ENCODE measurements at regions not wholly inside any gene's neighbourhood (a gene's known extent, or its start where the extent isn't known, plus 50 kb on each side); places are given as distances from the start of the nearest gene placed in this dataset.

DNA sequence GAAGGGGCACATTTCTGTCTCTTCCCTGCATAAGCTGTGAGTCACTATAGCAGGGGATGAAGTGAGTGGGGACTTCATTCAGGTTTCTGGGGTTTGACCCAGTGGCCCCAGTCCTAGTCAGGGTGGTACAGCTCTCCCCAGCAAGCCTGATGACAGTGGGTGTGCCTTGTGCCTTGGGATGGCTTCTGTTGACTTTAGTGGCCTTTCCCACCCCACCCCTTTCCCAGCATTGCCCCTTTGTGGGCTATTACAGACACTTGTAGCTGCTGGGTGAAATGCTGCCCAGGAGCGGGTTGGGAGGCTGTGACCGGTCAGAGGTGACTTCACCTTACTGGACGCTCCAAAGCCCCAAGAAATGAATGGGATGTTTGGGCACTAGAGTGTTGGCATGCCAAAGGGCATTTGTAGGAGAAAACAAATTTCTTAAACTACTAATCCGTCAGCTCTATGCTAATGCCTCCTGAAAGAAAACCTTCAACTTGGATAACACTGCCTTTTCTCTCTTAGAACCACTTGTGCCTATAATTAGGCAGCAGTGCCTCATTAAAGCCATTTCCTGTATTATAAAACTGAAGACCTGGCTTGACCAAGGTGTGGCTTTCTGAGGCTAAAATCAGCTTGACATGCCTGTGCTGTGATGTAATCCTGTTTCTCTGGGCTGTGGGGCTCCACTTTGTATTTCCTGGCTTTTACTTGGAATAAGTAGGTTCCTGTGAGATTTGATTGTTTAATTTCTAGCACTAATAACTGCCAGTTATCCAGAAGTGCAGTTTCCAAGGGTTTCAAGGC lies 119.0 kb upstream of the SLC25A48 start:
- no peak overlapping the region for H3K27ac Mint-ChIP-seq
- no peak overlapping the region for H3K4me3 Mint-ChIP-seq
- intact Hi-C loops (cut with micrococcal nuclease) = no loop called here
- H3K9me3 Mint-ChIP-seq = no peaks in the 10 kb centered on the region
- H3K4me1 Mint-ChIP-seq (ENCODE audit: low read depth) = no peaks in the 10 kb centered on the region
- peaks cover 5% of the 10 kb centered on the region for H3K27me3 Mint-ChIP-seq
- no peaks in the 10 kb centered on the region for H3K36me3 Mint-ChIP-seq (ENCODE audit: low read depth)

- no peaks in the 10 kb centered on the region for H3K4me1 Mint-ChIP-seq (ENCODE audit: low read depth)
- H3K36me3 Mint-ChIP-seq (ENCODE audit: low read depth) = no peaks in the 10 kb centered on the region
- intact Hi-C loops (cut with micrococcal nuclease) = no loop called here
- H3K27ac Mint-ChIP-seq = no peak overlapping the region
- no peaks in the 10 kb centered on the region for H3K9me3 Mint-ChIP-seq
- no peak overlapping the region for H3K4me3 Mint-ChIP-seq
- H3K27me3 Mint-ChIP-seq = peaks cover 5% of the 10 kb centered on the region
Measured at GRCh38 chr5:135714126-135714894, 120.2 kb upstream of the SLC25A48 start.

DNA sequence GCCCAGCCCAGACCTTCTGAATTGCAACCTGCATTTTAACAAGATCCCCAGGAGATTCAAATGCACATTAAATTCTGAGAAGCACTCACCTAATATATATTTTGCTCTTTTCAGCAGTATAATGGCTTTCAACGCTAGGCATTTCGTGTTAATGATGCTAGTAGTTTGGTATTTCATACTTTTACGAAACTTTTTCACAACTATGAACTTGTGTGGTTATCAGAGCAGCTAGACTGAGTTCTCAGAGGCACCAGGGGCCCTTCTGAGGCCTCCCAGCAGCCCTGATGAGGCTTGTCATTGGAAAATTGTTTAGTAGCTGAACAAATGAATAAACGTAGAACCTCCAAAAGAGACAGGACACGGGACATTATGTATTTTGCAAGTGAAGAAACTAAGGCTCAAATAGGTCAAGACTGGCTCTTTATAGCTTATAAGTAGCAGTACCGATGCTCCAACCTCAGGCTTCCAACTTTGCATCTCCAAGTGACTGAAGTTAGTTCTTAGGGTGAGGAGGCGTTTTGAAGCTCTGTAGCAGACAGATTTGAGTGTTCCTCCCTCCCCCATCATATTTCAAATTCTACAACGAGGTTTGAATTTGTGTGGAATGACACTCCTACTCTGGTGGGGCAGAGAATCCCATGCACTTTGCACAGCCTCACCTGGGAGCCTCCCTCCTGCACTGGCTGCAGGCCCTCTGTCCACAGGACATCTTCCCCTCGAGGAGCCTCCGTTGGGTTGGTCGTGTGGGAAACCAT lies 121.1 kb upstream of the SLC25A48 start:
- intact Hi-C loops (cut with micrococcal nuclease) = no loop called here
- Mint-ChIP-seq H3K27me3 (peaks cover 3% of the 10 kb centered on the region), H3K9me3 (no peaks in the 10 kb centered on the region)

GRCh38 chr5:135711911-135712310 lies 122.6 kb upstream of the SLC25A48 start:
- Mint-ChIP-seq H3K4me1 (ENCODE audit: low read depth) (no peaks in the 10 kb centered on the region), H3K36me3 (ENCODE audit: low read depth) (no peaks in the 10 kb centered on the region), H3K9me3 (no peaks in the 10 kb centered on the region), H3K4me3 (no peak overlapping the region), H3K27me3 (peaks cover 3% of the 10 kb centered on the region), H3K27ac (no peak overlapping the region)
- intact Hi-C loops (cut with micrococcal nuclease) = no loop called here

More for the DNA sequence above, 121.1 kb upstream of the SLC25A48 start:
- H3K4me3 Mint-ChIP-seq = no peak overlapping the region
- H3K27ac Mint-ChIP-seq = no peak overlapping the region
- H3K36me3 Mint-ChIP-seq (ENCODE audit: low read depth) = no peaks in the 10 kb centered on the region
- H3K4me1 Mint-ChIP-seq (ENCODE audit: low read depth) = no peaks in the 10 kb centered on the region

DNA sequence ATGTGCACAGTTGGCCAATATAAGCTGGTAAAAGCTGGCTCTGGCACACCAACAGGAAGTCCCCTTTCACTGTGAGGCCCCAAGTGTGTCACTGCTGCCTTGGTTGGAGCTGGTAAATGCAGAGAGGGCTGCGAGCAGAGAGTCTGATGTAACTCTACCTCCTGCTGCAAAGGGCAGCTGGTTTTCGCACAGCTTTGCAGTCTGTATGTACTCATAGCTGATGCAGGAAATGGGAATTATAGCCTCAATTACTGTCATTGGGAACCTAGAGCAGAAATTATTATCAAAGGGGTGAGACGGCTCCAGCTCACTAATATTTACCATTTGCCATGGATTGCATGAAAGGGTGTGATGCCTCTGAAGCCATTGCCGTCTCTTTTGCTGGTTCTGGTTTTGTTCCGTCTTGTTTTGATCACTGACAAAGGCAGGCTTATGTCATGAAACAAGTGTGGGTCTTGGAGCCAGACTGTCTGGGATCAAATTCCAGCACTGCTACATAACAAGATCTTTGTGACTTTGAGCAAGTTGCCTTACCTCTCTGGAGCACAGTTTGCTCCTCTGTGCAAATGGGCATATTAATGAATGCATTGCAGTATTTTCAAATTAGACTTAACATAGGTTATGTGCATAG lies 124.3 kb upstream of the SLC25A48 start:
- intact Hi-C loops (cut with micrococcal nuclease) = no loop called here
- H3K4me1 Mint-ChIP-seq (ENCODE audit: low read depth) = no peaks in the 10 kb centered on the region
- no peaks in the 10 kb centered on the region for H3K36me3 Mint-ChIP-seq (ENCODE audit: low read depth)
- H3K4me3 Mint-ChIP-seq = no peak overlapping the region
- H3K9me3 Mint-ChIP-seq = no peaks in the 10 kb centered on the region
- H3K27ac Mint-ChIP-seq = no peak overlapping the region
- H3K27me3 Mint-ChIP-seq = peaks cover 3% of the 10 kb centered on the region

- no peaks in the 10 kb centered on the region for H3K4me1 Mint-ChIP-seq (ENCODE audit: low read depth)
- no peak overlapping the region for H3K4me3 Mint-ChIP-seq
- no peaks in the 10 kb centered on the region for H3K27me3 Mint-ChIP-seq
- H3K27ac Mint-ChIP-seq = no peak overlapping the region
- intact Hi-C loops (cut with micrococcal nuclease) = no loop called here
- H3K36me3 Mint-ChIP-seq (ENCODE audit: low read depth) = no peaks in the 10 kb centered on the region
- no peaks in the 10 kb centered on the region for H3K9me3 Mint-ChIP-seq
Measured at GRCh38 chr5:135709208-135709575, 125.3 kb upstream of the SLC25A48 start.

GRCh38 chr5:135708481-135709207 lies 125.8 kb upstream of the SLC25A48 start:
- Mint-ChIP-seq H3K4me3 (no peak overlapping the region), H3K9me3 (no peaks in the 10 kb centered on the region), H3K27ac (no peak overlapping the region), H3K36me3 (ENCODE audit: low read depth) (no peaks in the 10 kb centered on the region), H3K27me3 (no peaks in the 10 kb centered on the region), H3K4me1 (ENCODE audit: low read depth) (no peaks in the 10 kb centered on the region)
- intact Hi-C loops (cut with micrococcal nuclease) = no loop called here

DNA sequence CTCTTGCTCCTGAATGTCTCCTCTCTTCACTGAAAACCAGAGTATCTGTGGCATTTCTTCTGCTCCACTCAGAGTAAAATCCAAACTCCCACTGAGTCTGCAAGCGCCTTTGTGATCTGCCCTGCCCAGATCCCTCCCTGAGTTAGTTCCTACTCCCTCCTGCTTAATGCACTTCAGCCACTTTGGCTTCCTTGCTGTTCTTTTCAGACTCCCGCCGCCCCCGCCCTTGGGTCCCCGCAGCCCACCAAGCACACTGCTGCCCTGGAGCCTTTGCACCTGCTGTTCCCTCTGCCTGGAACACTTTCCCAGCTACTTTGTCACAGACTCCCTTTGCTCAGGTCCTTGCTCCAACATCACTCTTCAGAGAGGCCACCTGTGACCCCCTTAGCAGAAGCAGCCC lies 127.2 kb upstream of the SLC25A48 start:
- no peak overlapping the region for H3K27ac Mint-ChIP-seq
- no peaks in the 10 kb centered on the region for H3K9me3 Mint-ChIP-seq
- intact Hi-C loops (cut with micrococcal nuclease) = no loop called here

DNA sequence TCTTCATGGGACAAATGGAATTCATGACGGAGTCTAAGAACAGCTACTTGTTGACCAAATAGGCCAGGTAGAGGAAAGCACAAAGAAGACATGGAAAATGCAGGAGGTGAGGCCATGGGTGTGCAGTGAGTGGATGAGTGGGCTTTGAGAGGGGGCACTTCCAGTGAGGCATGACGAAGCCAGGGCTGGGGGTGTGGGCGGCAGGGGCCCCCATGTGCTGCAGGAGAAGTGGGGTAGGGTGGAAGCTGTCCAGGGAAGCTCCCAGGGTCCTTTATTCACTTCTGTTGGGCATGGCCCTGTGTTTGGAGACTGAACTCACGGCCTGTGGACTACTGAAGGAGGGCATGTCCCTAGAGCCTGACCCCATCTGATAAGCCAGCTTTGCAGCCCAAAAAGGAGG lies 127.6 kb upstream of the SLC25A48 start:
- Mint-ChIP-seq H3K4me1 (ENCODE audit: low read depth) (no peaks in the 10 kb centered on the region), H3K27me3 (no peaks in the 10 kb centered on the region), H3K36me3 (ENCODE audit: low read depth) (no peaks in the 10 kb centered on the region), H3K9me3 (no peaks in the 10 kb centered on the region), H3K27ac (no peak overlapping the region), H3K4me3 (no peak overlapping the region)
- intact Hi-C loops (cut with micrococcal nuclease) = no loop called here

More for the DNA sequence above, 127.2 kb upstream of the SLC25A48 start:
- H3K4me1 Mint-ChIP-seq (ENCODE audit: low read depth) = no peaks in the 10 kb centered on the region
- no peak overlapping the region for H3K4me3 Mint-ChIP-seq
- H3K36me3 Mint-ChIP-seq (ENCODE audit: low read depth) = no peaks in the 10 kb centered on the region
- no peaks in the 10 kb centered on the region for H3K27me3 Mint-ChIP-seq

GRCh38 chr5:135706474-135706873 lies 127.7 kb upstream of the CXCL14 start:
- intact Hi-C loops (cut with micrococcal nuclease) = no loop called here
- no peak overlapping the region for H3K27ac Mint-ChIP-seq
- H3K9me3 Mint-ChIP-seq = no peaks in the 10 kb centered on the region
- H3K4me1 Mint-ChIP-seq (ENCODE audit: low read depth) = no peaks in the 10 kb centered on the region
- no peaks in the 10 kb centered on the region for H3K27me3 Mint-ChIP-seq
- no peaks in the 10 kb centered on the region for H3K36me3 Mint-ChIP-seq (ENCODE audit: low read depth)
- H3K4me3 Mint-ChIP-seq = no peak overlapping the region

DNA sequence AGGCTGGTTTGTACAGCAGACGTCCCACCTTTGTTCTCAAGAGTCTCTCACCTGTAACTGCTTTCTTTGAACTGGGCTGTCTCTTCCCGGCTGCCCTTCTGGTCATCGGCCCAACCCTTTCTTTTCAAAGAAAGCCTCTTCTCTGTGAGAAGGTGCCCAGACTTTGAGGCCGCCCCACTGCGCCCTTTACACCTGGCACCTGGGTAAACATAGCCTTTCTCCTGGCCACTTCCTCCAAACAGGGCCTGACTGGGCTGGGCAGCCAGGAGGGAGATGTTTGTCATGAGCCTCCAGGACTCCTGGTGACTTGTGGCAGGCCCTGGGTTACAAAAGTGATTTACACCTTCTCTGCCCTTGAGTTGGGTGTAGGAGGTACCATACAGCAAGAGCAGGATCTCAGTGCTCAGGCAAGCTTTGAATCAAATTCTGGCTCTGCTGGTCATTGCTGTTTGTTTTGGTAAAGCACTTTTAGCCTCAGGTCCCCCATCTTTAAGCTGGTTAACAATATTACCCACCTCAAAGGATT lies 127.2 kb upstream of the CXCL14 start:
- Mint-ChIP-seq H3K27ac (no peak overlapping the region), H3K9me3 (no peaks in the 10 kb centered on the region)
- intact Hi-C loops (cut with micrococcal nuclease) = no loop called here

GRCh38 chr5:135705141-135705631 lies 126.4 kb upstream of the CXCL14 start:
- Mint-ChIP-seq H3K4me1 (ENCODE audit: low read depth) (no peaks in the 10 kb centered on the region), H3K4me3 (no peak overlapping the region), H3K36me3 (ENCODE audit: low read depth) (no peaks in the 10 kb centered on the region), H3K27ac (no peak overlapping the region), H3K27me3 (no peaks in the 10 kb centered on the region), H3K9me3 (no peaks in the 10 kb centered on the region)
- intact Hi-C loops (cut with micrococcal nuclease) = no loop called here

More for the DNA sequence above, 127.2 kb upstream of the CXCL14 start:
- Mint-ChIP-seq H3K36me3 (ENCODE audit: low read depth) (no peaks in the 10 kb centered on the region), H3K27me3 (no peaks in the 10 kb centered on the region), H3K4me1 (ENCODE audit: low read depth) (no peaks in the 10 kb centered on the region), H3K4me3 (no peak overlapping the region)

GRCh38 chr5:135704616-135705015 lies 125.8 kb upstream of the CXCL14 start:
- Mint-ChIP-seq H3K36me3 (ENCODE audit: low read depth) (no peaks in the 10 kb centered on the region), H3K4me1 (ENCODE audit: low read depth) (no peaks in the 10 kb centered on the region), H3K9me3 (no peaks in the 10 kb centered on the region), H3K27me3 (no peaks in the 10 kb centered on the region), H3K4me3 (no peak overlapping the region), H3K27ac (no peak overlapping the region)
- intact Hi-C loops (cut with micrococcal nuclease) = no loop called here

Data from dendritic cell treated with granulocyte-macrophage colony-stimulating factor and Interleukin-4, amounts not matched to agents 40 ng/mL and 50 ng/mL, for 4 days (primary cell).